ENCODE measurements at regions not wholly inside any gene's neighbourhood (a gene's known extent, or its start where the extent isn't known, plus 50 kb on each side); places are given as distances from the start of the nearest gene placed in this dataset.
A peak's percentile ranks its signal among the peaks of the same experiment; 100 is the strongest.

GRCh38 chr6:26249957-26250697 is 114.9 kb upstream of the BTN3A2 start:
- Mint-ChIP-seq H3K4me1 (ENCODE audit: low read depth) (peaks cover 27% of the 10 kb centered on the region), H3K4me3 (peak overlapping the region; percentile 82), H3K36me3 (ENCODE audit: low read depth) (peaks cover 11% of the 10 kb centered on the region), H3K27ac (peak overlapping the region; percentile 99), H3K9me3 (no peaks in the 10 kb centered on the region), H3K27me3 (no peaks in the 10 kb centered on the region)
- POLR2A ChIA-PET = interaction anchor here (0.7 to 4.1 kb wide), 36 partner anchors 10 to 1616 kb away, joined by 3 to 35 read pairs (median 4); a partner anchor contains a TSS
- peak; percentile 84 for DNase-seq
- CTCF ChIA-PET = interaction anchor here (1.0 to 3.0 kb wide), 16 partner anchors 9 to 883 kb away, joined by 3 to 18 read pairs (median 5); a partner anchor contains a TSS
- ATAC-seq = peak; percentile 68
- intact Hi-C loops (cut with micrococcal nuclease) = loop anchor here (2.0 kb wide), 1 partner anchor 21 kb away; a partner anchor contains a TSS
- TF ChIP-seq CTCF (IDR thresholded peaks at IDR 0.05) = peak; percentile 43

- H3K4me1 Mint-ChIP-seq (ENCODE audit: low read depth) = peaks cover 23% of the 10 kb centered on the region
- CTCF ChIA-PET = interaction anchor here (0.7 to 3.0 kb wide), 17 partner anchors 9 to 883 kb away, joined by 3 to 18 read pairs (median 5); a partner anchor contains a TSS
- DNase-seq (peak; percentile 56), ATAC-seq (peak; percentile 6)
- peaks cover 11% of the 10 kb centered on the region for H3K36me3 Mint-ChIP-seq (ENCODE audit: low read depth)
- H3K9me3 Mint-ChIP-seq = no peaks in the 10 kb centered on the region
- H3K27me3 Mint-ChIP-seq = no peaks in the 10 kb centered on the region
- TF ChIP-seq CTCF (IDR thresholded peaks at IDR 0.05) = no peak
- intact Hi-C loops (cut with micrococcal nuclease) = loop anchor here (2.0 kb wide), 1 partner anchor 20 kb away; a partner anchor contains a TSS
- peak overlapping the region; percentile 82 for H3K4me3 Mint-ChIP-seq
- POLR2A ChIA-PET = interaction anchor here (0.7 to 4.1 kb wide), 33 partner anchors 10 to 1615 kb away, joined by 3 to 35 read pairs (median 4); a partner anchor contains a TSS
- H3K27ac Mint-ChIP-seq = peak overlapping the region; percentile 99
Observed at GRCh38 chr6:26250698-26251044, 114.3 kb upstream of the BTN3A2 start.

- no peak for TF ChIP-seq CTCF (IDR thresholded peaks at IDR 0.05)
- H3K9me3 Mint-ChIP-seq = no peaks in the 10 kb centered on the region
- ATAC-seq (peak; percentile 52), DNase-seq (peak; percentile 83)
- intact Hi-C loops (cut with micrococcal nuclease) = loop anchor here (2.0 kb wide), 1 partner anchor 19 kb away; a partner anchor contains a TSS
- POLR2A ChIA-PET = interaction anchor here (0.8 to 4.1 kb wide), 22 partner anchors 9 to 1614 kb away, joined by 3 to 35 read pairs (median 4); a partner anchor contains a TSS
- no peaks in the 10 kb centered on the region for H3K27me3 Mint-ChIP-seq
- peaks cover 25% of the 10 kb centered on the region for H3K4me1 Mint-ChIP-seq (ENCODE audit: low read depth)
- H3K36me3 Mint-ChIP-seq (ENCODE audit: low read depth) = peaks cover 11% of the 10 kb centered on the region
- H3K4me3 Mint-ChIP-seq = peak overlapping the region; percentile 82
- peak overlapping the region; percentile 99 for H3K27ac Mint-ChIP-seq
- CTCF ChIA-PET = interaction anchor here (0.7 to 3.0 kb wide), 14 partner anchors 8 to 882 kb away, joined by 3 to 18 read pairs (median 4); a partner anchor contains a TSS
Observed at GRCh38 chr6:26251354-26252076, 113.5 kb upstream of the BTN3A2 start.

- Mint-ChIP-seq H3K27me3 (no peaks in the 10 kb centered on the region), H3K27ac (peak overlapping the region; percentile 99), H3K36me3 (ENCODE audit: low read depth) (peaks cover 11% of the 10 kb centered on the region), H3K9me3 (no peaks in the 10 kb centered on the region), H3K4me1 (ENCODE audit: low read depth) (peaks cover 25% of the 10 kb centered on the region), H3K4me3 (peak overlapping the region; percentile 82)
- DNase-seq = no peak
- ChIA-PET POLR2A (interaction anchor here (0.8 to 4.1 kb wide), 12 partner anchors 8 to 895 kb away, joined by 3 to 35 read pairs (median 4); a partner anchor contains a TSS), CTCF (interaction anchor here (1.2 to 3.0 kb wide), 6 partner anchors 10 to 80 kb away, joined by 4 to 18 read pairs (median 6); a partner anchor contains a TSS)
- TF ChIP-seq CTCF (IDR thresholded peaks at IDR 0.05) = no peak
- intact Hi-C loops (cut with micrococcal nuclease) = no loop called here
- no peak for ATAC-seq
Observed at GRCh38 chr6:26252077-26252472, 112.9 kb upstream of the BTN3A2 start.

Data from activated CD8-positive, alpha-beta T cell treated with anti-CD3 and anti-CD28 coated beads for 36 hours (primary cell).